ENCODE measurements at regions not wholly inside any gene's neighbourhood (a gene's known extent, or its start where the extent isn't known, plus 50 kb on each side); places are given as distances from the start of the nearest gene placed in this dataset.

DNA sequence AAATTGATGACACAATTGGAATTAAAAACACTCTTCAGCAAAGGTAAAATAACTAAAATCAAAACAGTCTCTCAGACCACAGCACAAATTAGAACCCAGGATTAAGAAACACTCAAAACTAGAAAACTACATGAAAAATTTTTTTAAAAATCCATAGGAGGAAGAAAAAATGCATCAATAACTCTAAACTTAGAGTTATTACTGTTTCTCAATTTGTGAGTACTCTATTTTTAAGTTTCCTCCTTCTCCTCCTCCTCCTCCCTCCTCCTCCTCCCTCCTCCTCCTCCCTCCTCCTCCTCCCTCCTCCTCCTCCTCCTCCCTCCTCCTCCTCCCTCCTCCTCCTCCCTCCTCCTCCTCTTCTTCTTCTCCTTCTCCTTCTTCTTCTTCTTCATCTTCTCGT lies 1395.7 kb downstream of the STIM2 start:
- Histone ChIP-seq H3K27me3 (ENCODE audit: control insufficient read depth, insufficient read depth, low read length) (no peaks in the 10 kb centered on the region), H3K27ac (ENCODE audit: low read length) (no peak overlapping the region), H3K36me3 (ENCODE audit: control insufficient read depth, insufficient read depth, low read length) (no peaks in the 10 kb centered on the region), H3K9me3 (ENCODE audit: control insufficient read depth, insufficient read depth, low read depth, low read length) (no peaks in the 10 kb centered on the region), H3K4me3 (ENCODE audit: low read depth in 2 of 2, low read length in 2 of 2) (no peak overlapping the region), H3K4me1 (ENCODE audit: control insufficient read depth, insufficient read depth, low read length) (no peaks in the 10 kb centered on the region)
- in situ Hi-C loops (cut with HindIII; ENCODE audit: low pct_unique_long_range_greater_than_20kb, low sequenced_read_pairs): no loop called here
- intact Hi-C loops (cut with micrococcal nuclease; ENCODE audit: unreplicated experiment): no loop called here
- TF ChIP-seq, protein P1, sequence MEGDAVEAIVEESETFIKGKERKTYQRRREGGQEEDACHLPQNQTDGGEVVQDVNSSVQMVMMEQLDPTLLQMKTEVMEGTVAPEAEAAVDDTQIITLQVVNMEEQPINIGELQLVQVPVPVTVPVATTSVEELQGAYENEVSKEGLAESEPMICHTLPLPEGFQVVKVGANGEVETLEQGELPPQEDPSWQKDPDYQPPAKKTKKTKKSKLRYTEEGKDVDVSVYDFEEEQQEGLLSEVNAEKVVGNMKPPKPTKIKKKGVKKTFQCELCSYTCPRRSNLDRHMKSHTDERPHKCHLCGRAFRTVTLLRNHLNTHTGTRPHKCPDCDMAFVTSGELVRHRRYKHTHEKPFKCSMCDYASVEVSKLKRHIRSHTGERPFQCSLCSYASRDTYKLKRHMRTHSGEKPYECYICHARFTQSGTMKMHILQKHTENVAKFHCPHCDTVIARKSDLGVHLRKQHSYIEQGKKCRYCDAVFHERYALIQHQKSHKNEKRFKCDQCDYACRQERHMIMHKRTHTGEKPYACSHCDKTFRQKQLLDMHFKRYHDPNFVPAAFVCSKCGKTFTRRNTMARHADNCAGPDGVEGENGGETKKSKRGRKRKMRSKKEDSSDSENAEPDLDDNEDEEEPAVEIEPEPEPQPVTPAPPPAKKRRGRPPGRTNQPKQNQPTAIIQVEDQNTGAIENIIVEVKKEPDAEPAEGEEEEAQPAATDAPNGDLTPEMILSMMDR (IDR thresholded peaks at IDR 0.05): no peak
- TF ChIP-seq SIN3A (IDR thresholded peaks at IDR 0.05; ENCODE audit: borderline replicate concordance, insufficient read depth, low read depth, low read length) (no peak), POLR2AphosphoS5 (IDR thresholded peaks at IDR 0.05; ENCODE audit: low read depth, low read length) (no peak), TCF7L2 (IDR thresholded peaks at IDR 0.05; ENCODE audit: low read depth, low read length) (no peak)
- TF ChIP-seq, protein P2, sequence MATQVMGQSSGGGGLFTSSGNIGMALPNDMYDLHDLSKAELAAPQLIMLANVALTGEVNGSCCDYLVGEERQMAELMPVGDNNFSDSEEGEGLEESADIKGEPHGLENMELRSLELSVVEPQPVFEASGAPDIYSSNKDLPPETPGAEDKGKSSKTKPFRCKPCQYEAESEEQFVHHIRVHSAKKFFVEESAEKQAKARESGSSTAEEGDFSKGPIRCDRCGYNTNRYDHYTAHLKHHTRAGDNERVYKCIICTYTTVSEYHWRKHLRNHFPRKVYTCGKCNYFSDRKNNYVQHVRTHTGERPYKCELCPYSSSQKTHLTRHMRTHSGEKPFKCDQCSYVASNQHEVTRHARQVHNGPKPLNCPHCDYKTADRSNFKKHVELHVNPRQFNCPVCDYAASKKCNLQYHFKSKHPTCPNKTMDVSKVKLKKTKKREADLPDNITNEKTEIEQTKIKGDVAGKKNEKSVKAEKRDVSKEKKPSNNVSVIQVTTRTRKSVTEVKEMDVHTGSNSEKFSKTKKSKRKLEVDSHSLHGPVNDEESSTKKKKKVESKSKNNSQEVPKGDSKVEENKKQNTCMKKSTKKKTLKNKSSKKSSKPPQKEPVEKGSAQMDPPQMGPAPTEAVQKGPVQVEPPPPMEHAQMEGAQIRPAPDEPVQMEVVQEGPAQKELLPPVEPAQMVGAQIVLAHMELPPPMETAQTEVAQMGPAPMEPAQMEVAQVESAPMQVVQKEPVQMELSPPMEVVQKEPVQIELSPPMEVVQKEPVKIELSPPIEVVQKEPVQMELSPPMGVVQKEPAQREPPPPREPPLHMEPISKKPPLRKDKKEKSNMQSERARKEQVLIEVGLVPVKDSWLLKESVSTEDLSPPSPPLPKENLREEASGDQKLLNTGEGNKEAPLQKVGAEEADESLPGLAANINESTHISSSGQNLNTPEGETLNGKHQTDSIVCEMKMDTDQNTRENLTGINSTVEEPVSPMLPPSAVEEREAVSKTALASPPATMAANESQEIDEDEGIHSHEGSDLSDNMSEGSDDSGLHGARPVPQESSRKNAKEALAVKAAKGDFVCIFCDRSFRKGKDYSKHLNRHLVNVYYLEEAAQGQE (IDR thresholded peaks at IDR 0.05; ENCODE audit: insufficient read depth in 1 of 2, low read depth in 2 of 2, low read length in 1 of 2): no peak
- no TSS peak for BruUV-seq (replicated peaks)
- ChIA-PET CTCF (no interaction called here), POLR2A (no interaction called here)
- ATAC-seq (no peak), DNase-seq (ENCODE audit: low read depth, low spot score) (no peak)

DNA sequence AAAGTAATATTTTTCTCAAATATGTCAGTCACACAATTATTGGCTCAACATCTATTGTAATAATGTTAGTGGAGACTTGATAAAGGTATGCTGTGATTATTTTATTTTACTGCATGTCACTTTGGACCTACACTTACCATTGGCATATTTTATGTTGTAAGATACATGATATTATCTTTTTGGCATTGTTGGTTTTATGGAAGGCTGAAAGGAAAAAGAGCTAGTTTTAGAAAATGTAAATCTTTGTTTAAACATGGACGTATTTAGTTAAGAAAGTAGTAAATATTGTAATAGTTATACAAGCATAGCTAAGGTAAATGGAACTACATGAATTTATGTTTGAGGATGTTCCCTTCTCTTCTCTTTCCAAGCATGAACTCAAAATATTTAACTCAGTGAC lies 1399.3 kb downstream of the STIM2 start:
- intact Hi-C loops (cut with micrococcal nuclease; ENCODE audit: unreplicated experiment): no loop called here
- Histone ChIP-seq H3K9me3 (ENCODE audit: control insufficient read depth, insufficient read depth, low read depth, low read length) (no peaks in the 10 kb centered on the region), H3K36me3 (ENCODE audit: control insufficient read depth, insufficient read depth, low read length) (no peaks in the 10 kb centered on the region), H3K27ac (ENCODE audit: low read length) (no peak overlapping the region), H3K27me3 (ENCODE audit: control insufficient read depth, insufficient read depth, low read length) (no peaks in the 10 kb centered on the region), H3K4me1 (ENCODE audit: control insufficient read depth, insufficient read depth, low read length) (no peaks in the 10 kb centered on the region), H3K4me3 (ENCODE audit: low read depth in 2 of 2, low read length in 2 of 2) (no peak overlapping the region)
- no TSS peak for BruUV-seq (replicated peaks)
- TF ChIP-seq POLR2AphosphoS5 (IDR thresholded peaks at IDR 0.05; ENCODE audit: low read depth, low read length) (no peak), SIN3A (IDR thresholded peaks at IDR 0.05; ENCODE audit: borderline replicate concordance, insufficient read depth, low read depth, low read length) (no peak), TCF7L2 (IDR thresholded peaks at IDR 0.05; ENCODE audit: low read depth, low read length) (no peak)
- TF ChIP-seq, protein P2 (IDR thresholded peaks at IDR 0.05; ENCODE audit: insufficient read depth in 1 of 2, low read depth in 2 of 2, low read length in 1 of 2): no peak
- TF ChIP-seq, protein P1 (IDR thresholded peaks at IDR 0.05): no peak
- ChIA-PET POLR2A (no interaction called here), CTCF (no interaction called here)
- ATAC-seq (no peak), DNase-seq (ENCODE audit: low read depth, low spot score) (no peak)
- in situ Hi-C loops (cut with HindIII; ENCODE audit: low pct_unique_long_range_greater_than_20kb, low sequenced_read_pairs): no loop called here

Measured in Panc1 (cell line).